Kidney (tissue), 13 donors: ENCODE measurements at regions not wholly inside any gene's neighbourhood (a gene's known extent, or its start where the extent isn't known, plus 50 kb on each side); places are given as distances from the start of the nearest gene placed in this dataset.
"Not testable (repeated sequence)": the region's sequence is repeated elsewhere in the genome, so short reads cannot be mapped to it uniquely, and the experiment has no call there.

ENCODE experiments used
- DNase-seq, 5 donors: peaks; one replicate each; pipeline ENCODE4 v3.0.0-alpha.2; 2013 to 2020
- FAIRE-seq: peaks from 2 replicates; lab custom pipeline; 2012; peaks lifted over from hg19 to GRCh38; lab: Jason Lieb, UNC
- H3K27ac ChIP-seq, 2 donors: one replicate each; pipeline ENCODE4 v1.7.0; 2013; ENCODE audit warnings: low read depth in 2 of 2, low read length in 2 of 2, inconsistent platforms in 1 of 2
- H3K27me3 ChIP-seq: one replicate; pipeline ENCODE4 v1.7.1; 2013; ENCODE audit warnings: low read length, inconsistent platforms; ENCODE audit not compliant: control insufficient read depth, insufficient read depth
- H3K36me3 ChIP-seq, 3 donors: one replicate each; pipeline versions ENCODE4 v1.7.0 to v1.7.1; 2013; ENCODE audit warnings: low read length in 3 of 3, control low read depth in 1 of 3, inconsistent platforms in 1 of 3; ENCODE audit not compliant: insufficient read depth in 3 of 3, control insufficient read depth in 2 of 3
- H3K4me1 ChIP-seq, 3 donors: one replicate each; pipeline versions ENCODE4 v1.7.0 to v1.7.1; 2013; ENCODE audit warnings: low read length in 3 of 3, inconsistent platforms in 1 of 3, low read depth in 1 of 3; ENCODE audit not compliant: control insufficient read depth in 2 of 3, insufficient read depth in 2 of 3
- H3K4me3 ChIP-seq, 3 donors: one replicate each; pipeline versions ENCODE4 v1.7.0 to v1.8.1; 2013; ENCODE audit warnings: low read length in 3 of 3, control low read depth in 1 of 3, inconsistent platforms in 1 of 3
- H3K9ac ChIP-seq, 3 donors: one replicate each; pipeline versions ENCODE4 v1.7.0 to v1.7.1; 2013; ENCODE audit warnings: low read length in 3 of 3, control low read depth in 1 of 3, inconsistent platforms in 1 of 3
- H3K9me3 ChIP-seq, 3 donors: one replicate each; pipeline versions ENCODE4 v1.7.0 to v1.7.1; 2013; ENCODE audit warnings: low read length in 3 of 3, control low read depth in 1 of 3, inconsistent platforms in 1 of 3; ENCODE audit not compliant: control insufficient read depth in 2 of 3, insufficient read depth in 1 of 3
- CTCF ChIP-seq: IDR thresholded peaks from 3 replicates; pipeline ENCODE4 v1.5.1; 2012; ENCODE audit warnings: mild to moderate bottlenecking, moderate library complexity, borderline replicate concordance; ENCODE audit not compliant: insufficient read depth; ENCODE audit errors: extremely low read depth
- intact Hi-C: fragments of 100-400 bp; cut with DNase I; formaldehyde crosslinking; loops from one replicate; pipeline ENCODE4 v1.11.1; 2022
- donor health status: control.
- donor health status: control.
- donor health status: control.
- donor health status: control.
- donor health status: control.
- donor health status: DM: yes; HTN: yes; CAD: no.
- donor health status: Normal renal cell carcinoma (clear cell type).

DNA sequence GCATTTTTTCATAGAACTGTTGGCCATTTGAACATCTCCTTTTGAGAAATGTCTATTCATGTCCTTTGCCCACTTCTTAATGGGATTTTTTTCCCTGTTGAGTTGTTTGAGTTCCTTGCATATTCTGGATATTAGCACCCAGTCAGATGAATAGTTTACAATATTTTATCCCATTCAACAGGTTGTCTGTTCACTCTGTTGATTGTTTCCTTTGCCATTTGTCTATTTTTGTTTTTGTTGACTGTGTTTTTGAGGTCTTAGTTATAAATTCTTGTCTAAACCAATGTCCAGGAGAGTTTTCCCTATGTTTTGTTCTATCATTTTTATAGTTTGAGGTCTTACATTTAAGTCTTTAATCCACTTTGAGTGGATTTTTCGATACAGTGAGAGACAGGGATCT is 139.0 kb upstream of the TNPO1 start:
- TF ChIP-seq CTCF, result no peak
- H3K9ac ChIP-seq, result no peak overlapping the region
- H3K4me3 ChIP-seq, result no peak overlapping the region
- no peak overlapping the region for H3K27ac ChIP-seq
- no peak for FAIRE-seq
- intact Hi-C loops, result no loop called here
- no peak for DNase-seq
- no peaks in the 10 kb centered on the region for H3K36me3 ChIP-seq
- H3K27me3 ChIP-seq, result no peaks in the 10 kb centered on the region
- H3K9me3 ChIP-seq, result no peaks in the 10 kb centered on the region
- no peaks in the 10 kb centered on the region for H3K4me1 ChIP-seq

- DNase-seq, FAIRE-seq, H3K9ac ChIP-seq, H3K36me3 ChIP-seq, H3K27ac ChIP-seq, H3K4me3 ChIP-seq, H3K9me3 ChIP-seq, intact Hi-C loops, H3K27me3 ChIP-seq, H3K4me1 ChIP-seq: not testable (repeated sequence)
These were observed 139.6 kb upstream of the TNPO1 start for GRCh38 chr5:72676831-72677230.

GRCh38 chr5:72673623-72674022 is 142.8 kb upstream of the TNPO1 start:
- H3K4me1 ChIP-seq, result no peaks in the 10 kb centered on the region
- H3K9me3 ChIP-seq, result no peaks in the 10 kb centered on the region
- no peak for TF ChIP-seq CTCF
- no peaks in the 10 kb centered on the region for H3K36me3 ChIP-seq
- intact Hi-C loops, result no loop called here
- no peak overlapping the region for H3K9ac ChIP-seq
- DNase-seq, result no peak
- no peak for FAIRE-seq
- H3K27ac ChIP-seq, result no peak overlapping the region
- H3K27me3 ChIP-seq, result no peaks in the 10 kb centered on the region
- no peak overlapping the region for H3K4me3 ChIP-seq

DNA sequence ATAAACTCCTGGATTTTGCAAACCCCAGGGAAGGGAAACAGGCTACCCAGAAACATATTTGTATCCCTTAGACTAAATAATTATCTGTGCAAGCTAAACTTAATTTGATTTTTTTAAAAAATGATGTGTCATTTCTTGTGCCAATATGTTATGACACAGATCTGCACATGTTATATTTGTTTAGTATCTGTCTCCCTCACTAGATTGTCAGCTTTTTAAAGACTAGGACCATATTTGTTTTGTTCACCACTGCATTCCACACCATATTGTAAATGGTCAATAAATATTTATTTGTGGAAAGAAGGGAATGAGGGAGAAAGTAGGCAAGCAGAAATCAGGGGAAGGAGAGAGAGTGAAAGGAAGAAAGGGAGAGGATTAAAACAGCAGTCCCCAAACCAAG is 143.3 kb upstream of the TNPO1 start:
- intact Hi-C loops, result no loop called here
- no peak for TF ChIP-seq CTCF
- H3K4me3 ChIP-seq, result no peak overlapping the region
- no peak for DNase-seq
- no peaks in the 10 kb centered on the region for H3K4me1 ChIP-seq
- no peak overlapping the region for H3K27ac ChIP-seq
- H3K27me3 ChIP-seq, result no peaks in the 10 kb centered on the region
- no peaks in the 10 kb centered on the region for H3K9me3 ChIP-seq
- H3K36me3 ChIP-seq, result no peaks in the 10 kb centered on the region
- no peak for FAIRE-seq
- H3K9ac ChIP-seq, result no peak overlapping the region
